ENCODE measurements at regions not wholly inside any gene's neighbourhood (a gene's known extent, or its start where the extent isn't known, plus 50 kb on each side); places are given as distances from the start of the nearest gene placed in this dataset.

DNA sequence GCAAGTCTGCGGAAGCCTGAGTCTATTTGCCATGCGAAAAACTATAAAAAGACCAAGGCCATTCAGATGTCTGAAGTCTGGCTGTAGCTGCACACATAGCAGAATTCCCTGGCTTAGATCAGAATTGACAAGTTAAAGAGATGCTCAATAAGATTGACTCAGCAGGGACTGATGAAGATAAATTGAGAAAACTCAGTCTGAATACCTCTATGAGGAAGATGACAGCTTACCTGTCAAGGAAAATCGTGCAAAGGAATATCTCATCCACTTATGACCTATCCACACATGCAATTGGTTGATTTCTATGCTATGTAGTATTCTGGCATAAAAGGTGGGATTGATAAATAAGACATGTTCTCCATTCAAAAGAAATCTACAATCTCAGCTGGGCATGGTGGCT lies 288.6 kb downstream of the BAMBI start:
- no peak overlapping the region for H3K4me3 ChIP-seq (ENCODE audit: low read length)
- TF ChIP-seq ZNF274 (IDR thresholded peaks at IDR 0.05; ENCODE audit: low read depth, low read length), result no peak

DNA sequence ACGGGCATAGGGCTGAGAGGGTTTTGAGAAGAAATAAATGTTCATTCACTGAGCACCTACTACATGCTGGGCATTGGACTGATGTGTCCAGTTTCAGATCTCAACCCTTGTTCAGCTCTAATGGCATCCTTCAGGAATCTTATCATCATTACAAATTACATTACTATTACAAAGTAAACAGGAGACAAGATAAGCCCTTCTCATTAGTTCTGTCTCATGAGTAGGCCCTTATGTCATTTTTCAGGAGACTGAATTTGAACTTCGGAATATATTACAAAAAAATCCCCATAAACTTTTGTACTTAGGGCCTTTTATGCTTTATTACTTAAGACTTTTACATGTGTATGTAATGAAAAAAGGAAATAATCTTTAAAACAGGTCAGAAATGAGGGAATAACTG lies 289.7 kb downstream of the BAMBI start:
- no peak overlapping the region for H3K4me3 ChIP-seq (ENCODE audit: low read length)
- TF ChIP-seq ZNF274 (IDR thresholded peaks at IDR 0.05; ENCODE audit: low read depth, low read length), result no peak

DNA sequence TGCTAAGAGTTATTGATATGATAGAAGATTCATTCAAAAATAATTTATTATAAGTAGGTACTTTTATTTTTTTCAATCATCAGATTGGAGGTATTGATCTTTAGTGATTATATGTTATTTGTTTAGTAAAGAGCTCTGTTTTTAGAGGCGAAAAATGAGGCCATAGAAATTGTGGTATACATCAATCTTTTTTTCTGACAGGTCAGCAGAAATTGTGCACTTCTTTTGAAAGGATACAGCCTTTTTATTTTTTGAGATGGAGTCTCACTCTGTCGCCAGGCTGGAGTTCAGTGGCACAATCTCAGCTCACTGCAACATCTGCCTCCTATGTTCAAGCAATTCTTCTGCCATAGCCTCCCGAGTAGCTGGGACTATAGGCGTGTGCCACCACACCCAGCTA lies 292.1 kb downstream of the BAMBI start:
- H3K4me3 ChIP-seq (ENCODE audit: low read length), result no peak overlapping the region
- TF ChIP-seq ZNF274 (IDR thresholded peaks at IDR 0.05; ENCODE audit: low read depth, low read length), result no peak

DNA sequence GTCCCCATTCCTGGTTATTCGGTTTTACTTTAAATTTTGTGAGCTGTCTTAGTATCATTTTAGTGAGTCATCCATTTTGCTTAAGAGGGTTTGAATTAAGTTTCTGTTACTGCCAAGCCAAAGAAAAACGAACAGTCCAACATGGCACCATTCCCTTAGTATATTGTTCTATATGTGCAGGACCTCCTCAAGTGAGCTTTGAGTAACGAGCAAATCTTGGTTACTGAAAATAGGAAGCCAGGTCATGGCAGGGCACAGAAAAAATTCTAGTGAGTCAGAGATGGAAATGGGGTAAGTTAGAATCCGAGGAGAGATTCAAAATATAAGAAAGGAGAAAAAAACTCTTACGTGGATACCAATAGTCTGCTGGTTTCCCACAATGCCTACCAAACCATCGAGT lies 292.9 kb downstream of the BAMBI start:
- TF ChIP-seq ZNF274 (IDR thresholded peaks at IDR 0.05; ENCODE audit: low read depth, low read length), result no peak
- no peak overlapping the region for H3K4me3 ChIP-seq (ENCODE audit: low read length)

DNA sequence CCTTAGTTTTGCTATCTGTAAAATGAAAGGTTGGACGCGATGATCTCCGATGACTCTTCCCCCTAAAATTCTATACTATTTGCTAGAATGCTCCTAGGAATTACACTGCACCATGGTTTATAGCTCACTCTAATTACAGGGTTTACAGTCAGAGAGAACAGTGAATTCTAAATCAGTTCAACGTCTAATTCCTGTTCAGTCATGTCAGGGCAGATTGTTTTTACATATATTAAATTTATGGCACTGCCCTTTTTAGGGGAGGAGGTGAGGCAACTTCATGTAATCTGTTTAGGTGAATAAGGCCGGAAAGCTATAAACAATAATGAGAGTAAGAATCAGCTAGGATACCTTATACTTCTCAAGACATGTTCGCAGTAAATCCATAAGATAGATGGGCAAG lies 293.9 kb downstream of the BAMBI start:
- TF ChIP-seq ZNF274 (IDR thresholded peaks at IDR 0.05; ENCODE audit: low read depth, low read length), result no peak

DNA sequence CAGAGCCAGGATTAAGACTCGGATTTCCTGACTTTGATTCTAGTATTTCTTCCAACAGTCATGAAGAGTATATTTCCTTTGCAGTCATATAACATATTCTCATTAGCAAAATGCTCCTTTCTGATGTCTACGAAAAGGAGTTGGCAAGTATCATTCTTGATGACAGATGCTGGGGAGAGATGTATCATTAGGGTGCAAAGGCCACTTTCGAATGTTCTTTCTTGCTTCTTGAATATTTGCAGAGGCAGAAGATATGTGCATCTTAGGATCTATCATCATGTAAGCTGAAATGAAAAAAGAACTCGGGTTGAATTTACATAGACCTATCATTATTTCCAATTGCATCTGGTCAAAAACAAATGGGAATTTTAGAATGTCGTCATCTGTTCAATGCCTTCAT lies 294.4 kb downstream of the BAMBI start:
- TF ChIP-seq ZNF274 (IDR thresholded peaks at IDR 0.05; ENCODE audit: low read depth, low read length), result no peak

More for the DNA sequence above, 293.9 kb downstream of the BAMBI start:
- H3K4me3 ChIP-seq (ENCODE audit: low read length), result no peak overlapping the region

DNA sequence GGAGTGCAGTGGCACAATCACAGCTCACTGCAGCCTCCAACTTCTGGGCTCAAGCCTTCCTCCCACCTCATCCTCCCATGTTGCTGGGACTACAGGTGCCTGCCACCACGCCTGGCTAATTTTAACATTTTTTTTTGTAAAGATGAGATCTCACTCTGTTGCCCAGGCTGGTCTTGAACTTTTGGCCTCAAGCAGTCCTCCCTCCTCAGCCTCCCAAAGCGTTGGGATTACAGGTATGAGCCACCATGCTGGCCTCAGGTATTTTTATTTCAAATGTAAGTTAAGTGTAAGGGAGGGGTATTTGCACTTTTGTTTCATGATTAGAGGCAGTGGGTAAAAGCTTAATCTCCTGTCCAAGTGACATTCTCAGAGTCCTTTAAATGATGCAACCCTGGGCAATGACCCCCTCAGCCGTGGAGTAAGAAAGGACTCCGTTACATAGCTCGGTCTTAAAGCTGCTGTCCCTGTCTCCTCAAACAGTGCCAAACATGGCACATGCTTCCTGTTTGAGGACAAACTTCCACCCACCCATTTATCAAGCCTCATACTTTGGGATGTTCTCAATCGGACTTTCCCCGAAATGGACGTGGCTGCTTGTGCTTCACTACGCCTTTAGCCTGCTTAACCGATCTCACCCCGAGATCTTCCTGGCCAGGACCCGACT lies 296.1 kb downstream of the BAMBI start:
- no peak overlapping the region for H3K4me3 ChIP-seq (ENCODE audit: low read length)
- no peak for TF ChIP-seq ZNF274 (IDR thresholded peaks at IDR 0.05; ENCODE audit: low read depth, low read length)

More for the DNA sequence above, 294.4 kb downstream of the BAMBI start:
- H3K4me3 ChIP-seq (ENCODE audit: low read length), result no peak overlapping the region

DNA sequence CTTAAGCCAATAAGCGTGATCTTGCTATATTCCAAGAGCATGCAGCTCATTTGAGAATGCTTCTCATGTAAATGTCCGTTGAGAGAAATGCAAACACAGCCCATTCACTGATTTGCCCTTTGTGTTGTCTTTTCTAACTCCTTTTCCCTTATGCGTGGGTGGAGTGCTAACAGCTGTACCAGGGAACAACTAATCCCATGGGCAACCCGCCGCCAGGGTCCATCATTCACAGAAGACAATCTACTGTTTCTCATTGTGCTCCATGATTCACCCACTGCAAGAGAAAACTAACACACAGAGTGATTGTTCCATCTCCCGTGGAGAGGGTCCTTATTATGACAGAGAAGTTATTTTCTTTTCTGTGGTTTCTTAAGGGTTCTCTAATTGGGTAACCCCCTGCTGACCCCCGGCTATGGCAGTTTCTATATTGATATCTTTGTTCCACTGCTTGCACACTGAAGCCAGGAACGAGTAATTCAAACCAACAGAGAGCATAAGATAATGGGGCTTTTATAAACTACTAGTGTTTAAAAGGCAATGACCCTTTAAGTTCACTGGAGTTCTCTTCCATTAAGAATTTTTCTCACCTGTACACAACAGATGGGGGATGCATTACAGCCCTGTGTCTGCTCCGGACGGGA lies 298.7 kb downstream of the BAMBI start:
- H3K4me3 ChIP-seq (ENCODE audit: low read length), result no peak overlapping the region
- TF ChIP-seq ZNF274 (IDR thresholded peaks at IDR 0.05; ENCODE audit: low read depth, low read length), result no peak

DNA sequence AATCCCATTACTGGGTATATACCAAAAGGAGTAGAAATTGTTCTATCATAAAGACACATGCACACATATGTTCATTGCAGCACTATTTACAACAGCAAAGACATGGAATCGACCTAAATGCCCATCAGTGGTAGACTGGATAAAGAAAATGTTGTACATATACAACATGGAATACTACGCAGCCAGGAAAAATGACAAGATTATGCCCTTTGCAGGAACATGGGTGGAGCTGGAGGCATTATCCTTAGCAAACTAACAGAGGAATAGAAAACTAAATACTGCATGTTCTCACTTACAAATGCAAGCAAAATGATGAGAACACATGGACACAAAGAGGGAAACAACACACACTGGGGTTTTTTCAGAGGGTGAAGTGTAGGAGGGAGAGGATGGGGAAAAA lies 300.2 kb downstream of the BAMBI start:
- no peak overlapping the region for H3K4me3 ChIP-seq (ENCODE audit: low read length)
- no peak for TF ChIP-seq ZNF274 (IDR thresholded peaks at IDR 0.05; ENCODE audit: low read depth, low read length)

DNA sequence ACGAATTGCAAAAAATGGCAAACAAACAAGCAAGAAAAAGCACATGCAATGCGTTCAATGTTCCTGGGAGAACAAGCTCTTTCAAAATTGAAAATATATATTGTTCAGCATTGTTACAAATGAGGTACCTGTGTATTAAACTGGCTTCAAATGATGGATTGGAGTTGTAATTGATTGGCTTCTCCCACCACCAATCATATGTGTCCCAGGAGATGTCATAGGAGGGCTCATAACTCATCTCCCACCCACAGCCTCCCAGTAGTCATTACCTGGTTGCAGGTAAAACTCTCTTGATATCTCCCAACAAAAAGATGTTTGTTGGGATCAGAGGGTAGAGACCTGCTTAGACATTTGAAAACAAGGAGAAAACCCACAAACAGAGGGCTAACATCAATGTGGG lies 302.9 kb downstream of the BAMBI start:
- no peak for TF ChIP-seq ZNF274 (IDR thresholded peaks at IDR 0.05; ENCODE audit: low read depth, low read length)
- H3K4me3 ChIP-seq (ENCODE audit: low read length), result no peak overlapping the region

DNA sequence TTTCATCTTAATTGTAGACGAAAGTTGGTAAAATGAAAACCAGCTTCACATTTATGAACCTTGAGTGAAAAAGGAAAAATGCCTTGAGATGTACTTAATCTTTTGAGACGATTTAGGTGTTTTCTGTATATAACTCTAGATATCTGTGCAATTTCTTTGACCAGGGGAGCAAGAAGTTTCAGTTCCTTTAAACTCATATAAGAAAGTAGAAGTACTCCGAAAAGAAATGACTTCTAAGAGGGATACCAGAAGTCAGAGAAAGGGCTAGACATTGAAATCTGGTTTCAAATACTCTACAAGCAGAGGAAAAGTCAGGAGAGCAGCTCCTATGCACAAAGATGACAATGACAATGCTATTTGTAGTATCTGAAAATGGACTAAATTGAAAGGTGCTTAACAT lies 303.7 kb downstream of the BAMBI start:
- no peak overlapping the region for H3K4me3 ChIP-seq (ENCODE audit: low read length)
- no peak for TF ChIP-seq ZNF274 (IDR thresholded peaks at IDR 0.05; ENCODE audit: low read depth, low read length)

DNA sequence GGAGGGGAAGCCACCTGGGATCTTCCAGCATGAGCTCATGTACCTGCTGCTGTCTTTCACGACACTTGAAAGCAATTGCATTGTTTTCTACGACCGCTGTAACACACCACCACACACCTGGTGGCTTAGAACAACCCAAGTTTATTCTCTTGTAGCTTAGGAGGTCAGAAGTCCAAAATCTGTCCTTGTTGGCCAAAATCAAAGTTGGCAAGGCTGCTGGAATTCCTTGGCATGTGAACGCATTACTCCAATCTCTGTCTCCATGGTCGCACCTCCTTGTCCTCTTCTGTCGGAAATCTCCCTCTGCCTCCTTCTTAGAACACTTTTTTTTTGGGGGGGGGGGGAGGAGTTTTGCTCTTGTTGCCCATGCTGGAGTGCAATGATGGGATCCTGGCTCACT lies 305.7 kb downstream of the BAMBI start:
- no peak overlapping the region for H3K4me3 ChIP-seq (ENCODE audit: low read length)
- TF ChIP-seq ZNF274 (IDR thresholded peaks at IDR 0.05; ENCODE audit: low read depth, low read length), result no peak

DNA sequence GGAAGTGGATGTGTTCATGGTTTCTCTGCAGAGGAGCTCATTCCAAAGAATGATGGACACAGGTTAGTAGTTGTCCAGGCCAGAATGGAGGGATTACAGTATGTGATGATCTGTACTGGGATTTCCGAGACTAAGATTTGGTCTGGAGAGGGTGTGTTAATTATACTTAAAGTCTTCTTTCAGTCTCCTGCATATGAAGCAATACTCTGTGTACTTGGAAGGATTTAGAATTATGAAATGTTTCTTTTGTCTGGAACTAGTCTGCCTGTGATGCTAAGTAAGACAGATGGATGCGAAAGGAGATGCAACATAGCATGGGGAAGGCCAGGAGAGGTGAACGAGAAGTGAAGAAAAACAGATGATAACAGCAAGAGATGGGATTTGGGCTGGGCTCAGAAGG lies 305.1 kb upstream of the LYZL1 start:
- TF ChIP-seq ZNF274 (IDR thresholded peaks at IDR 0.05; ENCODE audit: low read depth, low read length), result no peak

DNA sequence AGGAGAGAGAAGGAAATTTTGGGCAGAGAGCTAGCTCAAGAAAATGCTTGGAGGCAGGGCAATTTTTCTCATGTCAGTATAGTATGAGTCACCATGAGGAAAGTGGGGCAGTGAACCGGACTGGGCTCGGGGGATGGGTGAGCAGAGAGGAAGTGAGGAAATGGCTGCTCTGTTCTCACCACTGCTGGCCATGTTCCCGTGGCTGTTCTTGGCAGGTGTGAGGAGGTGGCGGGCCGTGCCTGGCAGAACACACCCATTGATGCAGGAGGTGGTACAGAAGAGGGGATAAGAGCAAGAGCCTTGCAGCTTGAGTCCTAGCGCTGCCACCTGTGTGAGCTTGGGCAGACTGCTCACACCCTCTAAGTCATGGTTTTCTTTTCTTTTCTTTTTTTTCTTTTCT lies 304.4 kb upstream of the LYZL1 start:
- TF ChIP-seq ZNF274 (IDR thresholded peaks at IDR 0.05; ENCODE audit: low read depth, low read length), result no peak
- no peak overlapping the region for H3K4me3 ChIP-seq (ENCODE audit: low read length)

More for the DNA sequence above, 305.1 kb upstream of the LYZL1 start:
- no peak overlapping the region for H3K4me3 ChIP-seq (ENCODE audit: low read length)

DNA sequence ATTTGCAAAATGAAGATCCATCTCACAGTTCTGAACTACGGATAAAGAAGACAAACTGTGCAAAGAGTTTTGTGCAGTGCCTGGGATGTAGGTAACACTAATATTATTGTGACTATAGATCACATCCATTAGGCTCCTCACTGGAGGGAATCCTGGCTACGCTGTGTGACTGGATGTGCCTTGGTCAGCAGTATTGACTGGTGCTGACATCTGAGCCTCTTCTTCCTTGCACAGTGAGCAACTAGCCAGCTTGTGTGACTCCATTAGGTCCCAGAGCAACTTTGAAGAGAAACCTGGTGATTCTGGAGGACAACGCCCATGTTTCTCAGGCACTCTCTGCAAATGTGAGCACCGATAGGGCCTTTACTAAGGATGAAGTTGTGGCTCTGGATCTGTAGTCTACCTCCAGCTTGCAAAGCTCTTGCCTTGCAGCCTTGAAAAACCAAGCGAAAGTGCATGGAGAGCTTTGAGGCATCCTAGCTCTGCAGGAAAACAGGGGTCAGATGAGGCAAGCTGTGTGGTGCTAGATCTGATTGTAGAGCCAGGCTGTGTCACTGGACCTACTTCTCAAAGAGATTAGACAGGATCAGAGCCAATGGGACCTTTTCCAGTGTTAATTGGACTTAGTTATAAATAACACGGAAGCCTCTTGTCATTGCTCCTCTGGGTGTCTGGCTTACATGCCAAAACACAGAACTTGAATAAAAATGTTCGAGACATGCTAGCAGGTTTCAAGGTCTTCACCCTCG lies 303.6 kb upstream of the LYZL1 start:
- no peak for TF ChIP-seq ZNF274 (IDR thresholded peaks at IDR 0.05; ENCODE audit: low read depth, low read length)
- no peak overlapping the region for H3K4me3 ChIP-seq (ENCODE audit: low read length)
